Skeletal muscle tissue (tissue), 3 donors: ENCODE measurements at regions not wholly inside any gene's neighbourhood (a gene's known extent, or its start where the extent isn't known, plus 50 kb on each side); places are given as distances from the start of the nearest gene placed in this dataset.

ENCODE experiments used
- H3K27ac ChIP-seq: one replicate; pipeline ENCODE4 v1.7.0; 2013; ENCODE audit warnings: mild to moderate bottlenecking, low read depth, low read length, inconsistent platforms
- H3K27me3 ChIP-seq, 3 donors: one replicate each; pipeline ENCODE4 v1.7.0; 2013; ENCODE audit warnings: low read length in 3 of 3; ENCODE audit not compliant: control insufficient read depth in 3 of 3, insufficient read depth in 3 of 3
- H3K36me3 ChIP-seq, 3 donors: one replicate each; pipeline ENCODE4 v1.7.0; 2013; ENCODE audit warnings: low read length in 3 of 3; ENCODE audit not compliant: control insufficient read depth in 3 of 3, insufficient read depth in 3 of 3
- H3K4me1 ChIP-seq, 3 donors: one replicate each; pipeline ENCODE4 v1.7.0; 2013; ENCODE audit warnings: low read length in 3 of 3, mild to moderate bottlenecking in 3 of 3; ENCODE audit not compliant: control insufficient read depth in 3 of 3, insufficient read depth in 3 of 3
- H3K4me3 ChIP-seq, 3 donors: one replicate each; pipeline ENCODE4 v1.7.0; 2013; ENCODE audit warnings: low read length in 3 of 3
- H3K9ac ChIP-seq, 3 donors: one replicate each; pipeline ENCODE4 v1.7.0; 2013; ENCODE audit warnings: low read length in 3 of 3, mild to moderate bottlenecking in 3 of 3, moderate library complexity in 2 of 3, low read depth in 1 of 3
- H3K9me3 ChIP-seq, 3 donors: one replicate each; pipeline ENCODE4 v1.7.0; 2013; ENCODE audit warnings: low read length in 3 of 3; ENCODE audit not compliant: control insufficient read depth in 3 of 3
- donor health status: Osteomylitis.

GRCh38 chr1:244212797-244213475, 161.9 kb downstream of the ZBTB18 start:
- peaks cover 17 to 32% (median 25%) of the 10 kb centered on the region in 3 donors for H3K4me1 ChIP-seq
- no peak overlapping the region for H3K4me3 ChIP-seq
- H3K36me3 ChIP-seq = no peaks in the 10 kb centered on the region
- H3K9ac ChIP-seq = no peak overlapping the region
- H3K27ac ChIP-seq = no peak overlapping the region
- no peaks in the 10 kb centered on the region for H3K27me3 ChIP-seq
- H3K9me3 ChIP-seq = no peaks in the 10 kb centered on the region

- peak overlapping the region in 2 of 3 donors; percentile 1 to 69 for H3K9ac ChIP-seq
These were observed 163.2 kb downstream of the ZBTB18 start for GRCh38 chr1:244214009-244214967.

GRCh38 chr1:244216836-244217235, 165.8 kb downstream of the ZBTB18 start:
- Histone ChIP-seq H3K4me1 (peaks cover 17 to 21% (median 19%) of the 10 kb centered on the region in 3 donors), H3K27me3 (no peaks in the 10 kb centered on the region), H3K27ac (no peak overlapping the region), H3K4me3 (no peak overlapping the region), H3K9me3 (no peaks in the 10 kb centered on the region), H3K9ac (no peak overlapping the region), H3K36me3 (no peaks in the 10 kb centered on the region)

More at GRCh38 chr1:244214009-244214967, 163.2 kb downstream of the ZBTB18 start:
- no peaks in the 10 kb centered on the region for H3K36me3 ChIP-seq
- peak overlapping the region; percentile 57 for H3K27ac ChIP-seq
- H3K27me3 ChIP-seq = no peaks in the 10 kb centered on the region
- peaks cover 17 to 32% (median 25%) of the 10 kb centered on the region in 3 donors for H3K4me1 ChIP-seq
- H3K9me3 ChIP-seq = no peaks in the 10 kb centered on the region
- peak overlapping the region in 1 of 3 donors; percentile 60 for H3K4me3 ChIP-seq

DNA sequence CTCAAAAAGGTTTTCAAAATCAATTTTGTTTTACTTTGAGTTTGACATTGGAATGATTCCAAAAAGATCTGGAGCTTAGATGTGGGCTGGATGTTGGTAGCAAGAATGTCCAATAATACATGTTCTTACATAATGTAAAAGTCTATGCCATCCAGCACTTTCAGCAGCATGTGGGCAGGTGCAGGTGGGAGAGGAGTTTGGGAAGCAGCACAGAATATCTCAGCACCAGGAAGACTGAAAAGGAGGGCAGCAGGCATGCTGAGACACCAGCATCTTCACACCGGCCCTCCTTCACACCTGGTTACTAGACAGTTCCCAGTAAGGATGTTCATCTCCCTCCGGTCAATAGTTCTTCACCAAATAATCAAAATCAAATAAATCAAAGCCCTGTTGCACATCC, 166.6 kb downstream of the ZBTB18 start:
- Histone ChIP-seq H3K9ac (no peak overlapping the region), H3K27ac (no peak overlapping the region), H3K27me3 (no peaks in the 10 kb centered on the region), H3K36me3 (no peaks in the 10 kb centered on the region), H3K4me3 (no peak overlapping the region), H3K4me1 (peaks cover 10 to 14% (median 14%) of the 10 kb centered on the region in 3 donors), H3K9me3 (no peaks in the 10 kb centered on the region)

- H3K36me3 ChIP-seq = no peaks in the 10 kb centered on the region
- H3K27ac ChIP-seq = no peak overlapping the region
- no peaks in the 10 kb centered on the region for H3K9me3 ChIP-seq
- H3K4me1 ChIP-seq = peaks cover 9 to 10% (median 10%) of the 10 kb centered on the region in 3 donors
- no peak overlapping the region for H3K9ac ChIP-seq
- no peak overlapping the region for H3K4me3 ChIP-seq
- no peaks in the 10 kb centered on the region for H3K27me3 ChIP-seq
These were observed 167.1 kb downstream of the ZBTB18 start for GRCh38 chr1:244218220-244218619.

DNA sequence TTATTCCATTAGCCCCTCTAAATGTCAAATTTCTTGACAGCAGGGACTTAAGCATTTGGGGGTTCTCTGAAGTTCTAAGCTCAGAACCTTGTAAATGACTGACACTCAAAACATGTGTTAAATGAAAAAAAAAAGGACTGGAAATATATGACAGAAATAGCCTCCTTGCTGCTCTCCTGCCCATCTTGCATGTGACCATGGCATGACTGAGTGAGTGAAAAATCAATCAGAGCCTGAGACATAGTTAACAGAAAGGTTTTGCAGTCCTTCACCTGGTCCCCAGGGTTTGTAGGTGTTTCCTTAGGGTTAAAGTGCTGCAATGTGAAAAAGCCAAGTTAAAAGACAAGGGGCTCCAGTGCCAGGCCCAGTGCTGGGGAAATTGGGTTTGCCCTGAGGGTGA, 168.1 kb downstream of the ZBTB18 start:
- H3K27ac ChIP-seq = no peak overlapping the region
- H3K27me3 ChIP-seq = no peaks in the 10 kb centered on the region
- no peak overlapping the region for H3K9ac ChIP-seq
- H3K4me1 ChIP-seq = peaks cover 6 to 7% (median 6%) of the 10 kb centered on the region in 3 donors
- no peak overlapping the region for H3K4me3 ChIP-seq
- no peaks in the 10 kb centered on the region for H3K9me3 ChIP-seq
- no peaks in the 10 kb centered on the region for H3K36me3 ChIP-seq

DNA sequence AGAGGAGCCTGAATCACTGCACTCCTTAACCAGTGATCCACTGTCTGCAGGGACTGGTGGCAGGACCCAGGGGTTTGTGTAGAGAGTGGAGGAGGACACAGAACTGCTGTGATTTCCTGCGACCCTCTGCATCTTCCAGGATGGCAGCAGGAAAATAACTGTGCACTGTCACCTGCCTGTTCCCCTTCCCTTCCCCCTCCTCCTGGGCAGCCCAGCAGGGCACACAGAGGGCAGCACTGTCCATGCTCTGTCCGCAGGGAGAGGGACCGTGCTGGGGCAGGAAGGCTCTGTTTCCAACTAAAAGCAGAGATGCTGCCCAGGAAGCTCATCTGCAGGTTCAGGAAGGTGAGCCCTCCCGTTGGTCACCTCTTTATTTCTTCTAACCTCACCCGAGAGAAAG, 168.7 kb downstream of the ZBTB18 start:
- no peaks in the 10 kb centered on the region for H3K9me3 ChIP-seq
- no peak overlapping the region for H3K9ac ChIP-seq
- H3K27me3 ChIP-seq = no peaks in the 10 kb centered on the region
- H3K36me3 ChIP-seq = no peaks in the 10 kb centered on the region
- H3K4me1 ChIP-seq = peaks cover 0 to under 1% (median 0%) of the 10 kb centered on the region in 3 donors
- H3K4me3 ChIP-seq = no peak overlapping the region
- H3K27ac ChIP-seq = no peak overlapping the region

DNA sequence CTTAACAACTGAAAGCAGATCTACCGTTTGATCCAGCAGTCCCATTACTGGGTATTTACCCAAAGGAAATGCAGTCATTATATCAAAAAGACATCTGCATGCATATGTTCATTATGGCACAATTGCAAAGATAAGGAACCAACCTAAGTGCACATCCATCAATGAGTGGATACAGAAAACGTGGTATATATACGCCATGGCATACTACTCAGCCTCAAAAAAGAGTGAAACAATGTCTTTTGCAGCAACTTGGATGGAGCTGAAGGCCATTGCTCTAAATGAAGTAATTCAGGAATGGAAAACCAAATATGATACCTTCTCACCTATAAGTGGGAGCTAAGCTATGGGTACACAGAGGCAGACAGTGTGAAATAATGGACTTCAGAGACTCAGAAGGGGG, 169.3 kb downstream of the ZBTB18 start:
- no peaks in the 10 kb centered on the region for H3K4me1 ChIP-seq
- H3K9me3 ChIP-seq = no peaks in the 10 kb centered on the region
- no peak overlapping the region for H3K27ac ChIP-seq
- no peaks in the 10 kb centered on the region for H3K36me3 ChIP-seq
- H3K4me3 ChIP-seq = no peak overlapping the region
- no peak overlapping the region for H3K9ac ChIP-seq
- H3K27me3 ChIP-seq = no peaks in the 10 kb centered on the region

- no peaks in the 10 kb centered on the region for H3K27me3 ChIP-seq
- no peaks in the 10 kb centered on the region for H3K9me3 ChIP-seq
- no peak overlapping the region for H3K9ac ChIP-seq
- no peak overlapping the region for H3K4me3 ChIP-seq
- H3K36me3 ChIP-seq = no peaks in the 10 kb centered on the region
- H3K27ac ChIP-seq = no peak overlapping the region
- no peaks in the 10 kb centered on the region for H3K4me1 ChIP-seq
These were observed 170.9 kb downstream of the ZBTB18 start for GRCh38 chr1:244221991-244222390.
